Keratinocyte (primary cell): ENCODE measurements at regions not wholly inside any gene's neighbourhood (a gene's known extent, or its start where the extent isn't known, plus 50 kb on each side); places are given as distances from the start of the nearest gene placed in this dataset.

ENCODE experiments used
- DNase-seq: peaks from one replicate; pipeline ENCODE4 v3.0.0-alpha.2; 2011; ENCODE audit warnings: low read depth, missing footprints, low spot score
- FAIRE-seq: peaks from 2 replicates; lab custom pipeline; 2011; peaks lifted over from hg19 to GRCh38; lab: Jason Lieb, UNC
- H2AFZ ChIP-seq: 2 replicates; pipeline ENCODE4 v1.6.0; 2012; ENCODE audit warnings: low read length, control low read depth, inconsistent platforms; ENCODE audit not compliant: control insufficient read depth
- H3K27ac ChIP-seq: 2 replicates; pipeline ENCODE4 v1.5.1; 2011; ENCODE audit warnings: low read length; ENCODE audit not compliant: control insufficient read depth, insufficient read depth
- H3K27me3 ChIP-seq: 3 replicates; pipeline ENCODE4 v1.6.0; 2011; ENCODE audit warnings: low read length; ENCODE audit not compliant: control insufficient read depth, insufficient read depth; ENCODE audit errors: extremely low read depth
- H3K36me3 ChIP-seq, 2 experiments: 2 replicates in 1 of 2; 3 replicates in 1 of 2; pipeline ENCODE4 v1.5.1; 2011; ENCODE audit warnings: low read length in 2 of 2, mild to moderate bottlenecking in 1 of 2; ENCODE audit not compliant: control insufficient read depth in 2 of 2, insufficient read depth in 2 of 2; ENCODE audit errors: extremely low read depth in 1 of 2
- H3K4me1 ChIP-seq: 3 replicates; pipeline ENCODE4 v1.5.1; 2011; ENCODE audit warnings: low read length; ENCODE audit not compliant: control insufficient read depth, insufficient read depth; ENCODE audit errors: extremely low read depth
- H3K4me2 ChIP-seq: 3 replicates; pipeline ENCODE4 v1.6.0; 2011; ENCODE audit warnings: low read depth, low read length; ENCODE audit not compliant: control insufficient read depth, insufficient read depth; ENCODE audit errors: extremely low read depth
- H3K4me3 ChIP-seq, 3 experiments: fragments of 200-600 bp in 1 of 3; sonication (generic) in 1 of 3; 2 replicates in 2 of 3; 3 replicates in 1 of 3; pipeline ENCODE4 v1.5.1; 2011 to 2016; ENCODE audit warnings: low read length in 3 of 3, mild to moderate bottlenecking in 3 of 3, control low read depth in 2 of 3, inconsistent platforms in 1 of 3, low read depth in 1 of 3, mixed read lengths in 1 of 3, mixed run types in 1 of 3, moderate library complexity in 1 of 3; ENCODE audit not compliant: control insufficient read depth in 2 of 3, insufficient read depth in 2 of 3; ENCODE audit errors: extremely low read depth in 1 of 3
- H3K79me2 ChIP-seq: 2 replicates; pipeline ENCODE4 v1.6.0; 2012; ENCODE audit warnings: low read length; ENCODE audit not compliant: control insufficient read depth, insufficient read depth
- H3K9ac ChIP-seq: 3 replicates; pipeline ENCODE4 v1.6.0; 2011; ENCODE audit warnings: low read length; ENCODE audit not compliant: control insufficient read depth, insufficient read depth; ENCODE audit errors: extremely low read depth
- H3K9me1 ChIP-seq: 3 replicates; pipeline ENCODE4 v1.6.0; 2011; ENCODE audit warnings: low read length; ENCODE audit not compliant: control insufficient read depth, insufficient read depth; ENCODE audit errors: extremely low read depth
- H3K9me3 ChIP-seq: 2 replicates; pipeline ENCODE4 v1.5.1; 2012; ENCODE audit warnings: low read depth, low read length; ENCODE audit not compliant: control insufficient read depth
- H4K20me1 ChIP-seq: 3 replicates; pipeline ENCODE4 v1.6.0; 2011; ENCODE audit warnings: low read length; ENCODE audit not compliant: control insufficient read depth, insufficient read depth; ENCODE audit errors: extremely low read depth
- EZH2 ChIP-seq: IDR thresholded peaks from one replicate; pipeline ENCODE4 v1.6.1; 2012; ENCODE audit warnings: inconsistent platforms, mild to moderate bottlenecking, low read length, moderate library complexity
- dilution Hi-C: fragments of 300-500 bp; cut with MboI; formaldehyde crosslinking; loops from one replicate; pipeline ENCODE4 v1.7.0; 2020; ENCODE audit warnings: low sequenced_read_pairs; ENCODE audit not compliant: extremely low pct_ligation_motif_present
- TF ChIP-seq, protein P1 (sequence below), 3 experiments: IDR thresholded peaks in 1 of 3; conservative IDR thresholded peaks in 1 of 3; optimal IDR thresholded peaks in 1 of 3; 2 replicates in 2 of 3; 3 replicates in 1 of 3; pipeline versions ENCODE3 to v1.5.1; 2011; ENCODE audit warnings: low read length in 3 of 3, mild to moderate bottlenecking in 3 of 3, moderate library complexity in 2 of 3, control low read depth in 1 of 3, inconsistent platforms in 1 of 3; ENCODE audit not compliant: insufficient read depth in 2 of 3; ENCODE audit errors: extremely low read depth in 1 of 3

DNA sequence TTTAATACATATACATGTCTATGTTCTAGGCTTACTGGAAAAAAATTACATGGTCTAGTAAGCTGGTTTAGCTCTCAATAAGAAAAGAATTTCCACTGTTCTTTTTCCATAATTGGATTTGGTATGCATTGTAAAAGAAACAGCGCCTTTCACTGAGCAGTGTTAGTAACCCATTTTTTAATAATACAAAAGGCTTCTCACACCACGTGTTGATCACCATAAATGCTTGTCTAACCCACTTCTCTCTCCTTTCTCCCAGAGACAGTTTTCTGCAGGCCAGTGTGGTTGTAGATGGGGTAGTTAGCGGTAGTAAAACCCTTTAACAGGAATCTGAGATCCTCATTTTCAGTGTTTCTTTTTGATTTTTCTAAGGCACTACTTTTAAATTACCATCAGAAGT is 348.7 kb upstream of the MANEA start:
- Histone ChIP-seq H4K20me1 (no peaks in the 10 kb centered on the region), H3K9ac (no peak overlapping the region), H3K36me3 (no peaks in the 10 kb centered on the region), H3K9me3 (no peaks in the 10 kb centered on the region), H3K9me1 (no peaks in the 10 kb centered on the region), H3K27me3 (no peaks in the 10 kb centered on the region), H3K4me2 (no peak overlapping the region), H2AFZ (no peak overlapping the region), H3K4me3 (no peak overlapping the region), H3K79me2 (no peaks in the 10 kb centered on the region), H3K4me1 (no peaks in the 10 kb centered on the region), H3K27ac (no peak overlapping the region)
- TF ChIP-seq, protein P1, sequence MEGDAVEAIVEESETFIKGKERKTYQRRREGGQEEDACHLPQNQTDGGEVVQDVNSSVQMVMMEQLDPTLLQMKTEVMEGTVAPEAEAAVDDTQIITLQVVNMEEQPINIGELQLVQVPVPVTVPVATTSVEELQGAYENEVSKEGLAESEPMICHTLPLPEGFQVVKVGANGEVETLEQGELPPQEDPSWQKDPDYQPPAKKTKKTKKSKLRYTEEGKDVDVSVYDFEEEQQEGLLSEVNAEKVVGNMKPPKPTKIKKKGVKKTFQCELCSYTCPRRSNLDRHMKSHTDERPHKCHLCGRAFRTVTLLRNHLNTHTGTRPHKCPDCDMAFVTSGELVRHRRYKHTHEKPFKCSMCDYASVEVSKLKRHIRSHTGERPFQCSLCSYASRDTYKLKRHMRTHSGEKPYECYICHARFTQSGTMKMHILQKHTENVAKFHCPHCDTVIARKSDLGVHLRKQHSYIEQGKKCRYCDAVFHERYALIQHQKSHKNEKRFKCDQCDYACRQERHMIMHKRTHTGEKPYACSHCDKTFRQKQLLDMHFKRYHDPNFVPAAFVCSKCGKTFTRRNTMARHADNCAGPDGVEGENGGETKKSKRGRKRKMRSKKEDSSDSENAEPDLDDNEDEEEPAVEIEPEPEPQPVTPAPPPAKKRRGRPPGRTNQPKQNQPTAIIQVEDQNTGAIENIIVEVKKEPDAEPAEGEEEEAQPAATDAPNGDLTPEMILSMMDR (optimal IDR thresholded peaks at IDR 0.05 in 1 of 3, IDR thresholded peaks at IDR 0.05 in 1 of 3, conservative IDR thresholded peaks at IDR 0.05 in 1 of 3; ENCODE audit: extremely low read depth in 1 of 3, insufficient read depth in 2 of 3, low read length in 3 of 3): no peak
- TF ChIP-seq EZH2: no peak
- FAIRE-seq (no peak), DNase-seq (no peak)
- dilution Hi-C loops: no loop called here

GRCh38 chr6:95230071-95230740 is 347.1 kb upstream of the MANEA start:
- no peak overlapping the region for H3K4me3 ChIP-seq
- H3K27ac ChIP-seq: no peak overlapping the region
- H3K27me3 ChIP-seq: no peaks in the 10 kb centered on the region
- no peak overlapping the region for H3K4me2 ChIP-seq
- TF ChIP-seq, protein P1 (optimal IDR thresholded peaks at IDR 0.05 in 1 of 3, IDR thresholded peaks at IDR 0.05 in 1 of 3, conservative IDR thresholded peaks at IDR 0.05 in 1 of 3; ENCODE audit: extremely low read depth in 1 of 3, insufficient read depth in 2 of 3, low read length in 3 of 3): no peak
- TF ChIP-seq EZH2: no peak
- no peaks in the 10 kb centered on the region for H3K79me2 ChIP-seq
- no peak overlapping the region for H3K9ac ChIP-seq
- no peaks in the 10 kb centered on the region for H3K4me1 ChIP-seq
- no peaks in the 10 kb centered on the region for H3K9me1 ChIP-seq
- H3K9me3 ChIP-seq: no peaks in the 10 kb centered on the region
- H3K36me3 ChIP-seq: no peaks in the 10 kb centered on the region
- dilution Hi-C loops: no loop called here
- H4K20me1 ChIP-seq: no peaks in the 10 kb centered on the region
- no peak overlapping the region for H2AFZ ChIP-seq
- FAIRE-seq (no peak), DNase-seq (no peak)
